PC-3 (cell line): ENCODE measurements at regions not wholly inside any gene's neighbourhood (a gene's known extent, or its start where the extent isn't known, plus 50 kb on each side); places are given as distances from the start of the nearest gene placed in this dataset.

Source experiments
- ATAC-seq: fragments of 200-7000 bp; cut with Tn5 transposase; 2 replicates; pipeline ENCODE4 v1.9.1; 2020; ENCODE audit warnings: mild to moderate bottlenecking, moderate library complexity
- BruUV-seq: library from RNA; stranded (reverse); fragments of 400-500 nt; replicated peaks from 2 replicates; lab custom pipeline; 2021; lab: Mats Ljungman, UMichigan
- CTCF ChIA-PET: fragments of 300-600 bp; sonication (Branson Sonifier 250); formaldehyde crosslinking; loops from one replicate; lab custom pipeline; 2022; ENCODE audit warnings: antibody characterized with exemption; lab: Charles Lee
- POLR2A ChIA-PET: fragments of 300-600 bp; sonication (Branson Sonifier 250); formaldehyde crosslinking; loops from one replicate; lab custom pipeline; 2022; ENCODE audit warnings: antibody characterized with exemption; ENCODE audit not compliant: unreplicated experiment; lab: Charles Lee
- DNase-seq: peaks from one replicate; pipeline ENCODE4 v3.0.0-alpha.2; 2015
- H2AFZ ChIP-seq: fragments of 300-600 bp; sonication (generic); 2 replicates; pipeline ENCODE4 v1.6.0; 2016; ENCODE audit warnings: antibody characterized with exemption, low read length
- H3F3A ChIP-seq: fragments of 300-600 bp; sonication (generic); one replicate; pipeline ENCODE4 v1.6.0; 2017; ENCODE audit warnings: antibody characterized with exemption, low read length, control low read depth, mild to moderate bottlenecking; ENCODE audit not compliant: unreplicated experiment
- H3K27ac ChIP-seq: fragments of 300-600 bp; sonication (generic); 2 replicates; pipeline ENCODE4 v1.5.1; 2016; ENCODE audit warnings: mild to moderate bottlenecking, low read length
- H3K27me3 ChIP-seq: fragments of 300-600 bp; sonication (generic); 2 replicates; pipeline ENCODE4 v1.6.1; 2016; ENCODE audit warnings: low read length, mixed read lengths
- H3K36me3 ChIP-seq: fragments of 300-600 bp; sonication (generic); 2 replicates; pipeline ENCODE4 v1.6.1; 2016; ENCODE audit warnings: low read depth, mixed run types, low read length, mixed read lengths
- H3K4me1 ChIP-seq: fragments of 300-600 bp; sonication (generic); 2 replicates; pipeline ENCODE4 v1.5.1; 2016; ENCODE audit warnings: low read length; ENCODE audit not compliant: insufficient read depth
- H3K4me2 ChIP-seq: fragments of 300-600 bp; sonication (generic); 2 replicates; pipeline ENCODE4 v1.6.0; 2016; ENCODE audit warnings: low read length
- H3K4me3 ChIP-seq: fragments of 300-600 bp; sonication (generic); 2 replicates; pipeline ENCODE4 v1.5.1; 2016; ENCODE audit warnings: mild to moderate bottlenecking, low read length, mixed read lengths
- H3K79me2 ChIP-seq: fragments of 300-600 bp; sonication (generic); 2 replicates; pipeline ENCODE4 v1.6.1; 2017; ENCODE audit warnings: low read length, mixed read lengths
- H3K9ac ChIP-seq: fragments of 300-600 bp; sonication (generic); 2 replicates; pipeline ENCODE4 v1.6.0; 2016; ENCODE audit warnings: mild to moderate bottlenecking, low read length
- H3K9me2 ChIP-seq: fragments of 300-600 bp; sonication (generic); replicated peaks from 2 replicates; pipeline ENCODE4 v1.6.1; 2016; ENCODE audit warnings: mixed run types, low read length, mixed read lengths
- H3K9me3 ChIP-seq: fragments of 300-600 bp; sonication (generic); 2 replicates; pipeline ENCODE4 v1.6.1; 2016; ENCODE audit warnings: low read length, mixed read lengths
- H4K20me1 ChIP-seq: fragments of 300-600 bp; sonication (generic); 2 replicates; pipeline ENCODE4 v1.6.1; 2016; ENCODE audit warnings: low read length, mixed read lengths
- CTCF ChIP-seq: fragments of 300-600 bp; sonication (generic); conservative IDR thresholded peaks from 2 replicates; pipeline ENCODE4 v1.5.1; 2017; ENCODE audit warnings: antibody characterized with exemption, low read depth, mild to moderate bottlenecking, low read length
- EZH2 ChIP-seq: fragments of 300-600 bp; sonication (generic); IDR thresholded peaks from one replicate; pipeline ENCODE4 v1.6.1; 2017; ENCODE audit warnings: antibody characterized with exemption, mild to moderate bottlenecking, low read length; ENCODE audit not compliant: unreplicated experiment
- EZH2phosphoT487 ChIP-seq: fragments of 300-600 bp; sonication (generic); IDR thresholded peaks from 2 replicates; pipeline ENCODE4 v1.6.1; 2018; ENCODE audit warnings: mild to moderate bottlenecking, antibody characterized with exemption, low read length, borderline replicate concordance
- intact Hi-C: fragments of 100-400 bp; cut with micrococcal nuclease; formaldehyde crosslinking; loops from 2 replicates; pipeline ENCODE4 v1.9.0; 2023

GRCh38 chr9:115943431-115944165 is 210.0 kb upstream of the PAPPA start:
- no peak overlapping the region for H2AFZ ChIP-seq
- no peak overlapping the region for H3K9ac ChIP-seq
- no peaks in the 10 kb centered on the region for H3K9me2 ChIP-seq
- H3K4me2 ChIP-seq = no peak overlapping the region
- no TSS peak for BruUV-seq
- ATAC-seq = no peak
- H3K36me3 ChIP-seq = no peaks in the 10 kb centered on the region
- TF ChIP-seq EZH2phosphoT487 = no peak
- TF ChIP-seq CTCF = no peak
- TF ChIP-seq EZH2 = no peak
- no peak overlapping the region for H3K4me3 ChIP-seq
- H3K9me3 ChIP-seq = no peaks in the 10 kb centered on the region
- POLR2A ChIA-PET = no interaction called here
- H3K79me2 ChIP-seq = no peaks in the 10 kb centered on the region
- H4K20me1 ChIP-seq = no peaks in the 10 kb centered on the region
- peaks cover 24% of the 10 kb centered on the region for H3K4me1 ChIP-seq
- H3K27me3 ChIP-seq = no peaks in the 10 kb centered on the region
- no peak overlapping the region for H3K27ac ChIP-seq
- CTCF ChIA-PET = no interaction called here
- intact Hi-C loops = no loop called here
- H3F3A ChIP-seq = no peaks in the 10 kb centered on the region
- no peak for DNase-seq

- TF ChIP-seq EZH2 (no peak), EZH2phosphoT487 (no peak), CTCF (no peak)
- no TSS peak for BruUV-seq
- Histone ChIP-seq H3K9me2 (no peaks in the 10 kb centered on the region), H3F3A (no peaks in the 10 kb centered on the region), H4K20me1 (no peaks in the 10 kb centered on the region), H3K27me3 (no peaks in the 10 kb centered on the region), H3K4me2 (no peak overlapping the region), H3K4me1 (peaks cover 20% of the 10 kb centered on the region), H3K9me3 (no peaks in the 10 kb centered on the region), H3K9ac (no peak overlapping the region), H3K4me3 (no peak overlapping the region), H2AFZ (no peak overlapping the region), H3K27ac (no peak overlapping the region), H3K36me3 (no peaks in the 10 kb centered on the region), H3K79me2 (no peaks in the 10 kb centered on the region)
- DNase-seq = no peak
- intact Hi-C loops = no loop called here
- CTCF ChIA-PET = no interaction called here
- POLR2A ChIA-PET = no interaction called here
- ATAC-seq = no peak
Measured at GRCh38 chr9:115944166-115944948, 209.2 kb upstream of the PAPPA start.

GRCh38 chr9:115945009-115945431 is 208.6 kb upstream of the PAPPA start:
- no peak overlapping the region for H2AFZ ChIP-seq
- no peak for DNase-seq
- no peak overlapping the region for H3K27ac ChIP-seq
- H3K4me3 ChIP-seq = no peak overlapping the region
- H3K36me3 ChIP-seq = no peaks in the 10 kb centered on the region
- TF ChIP-seq EZH2 (no peak), CTCF (no peak), EZH2phosphoT487 (no peak)
- H3K9ac ChIP-seq = no peak overlapping the region
- no peaks in the 10 kb centered on the region for H3K9me3 ChIP-seq
- no peaks in the 10 kb centered on the region for H3K79me2 ChIP-seq
- no TSS peak for BruUV-seq
- no peaks in the 10 kb centered on the region for H4K20me1 ChIP-seq
- CTCF ChIA-PET = no interaction called here
- no peaks in the 10 kb centered on the region for H3K27me3 ChIP-seq
- no peak overlapping the region for H3K4me2 ChIP-seq
- no peaks in the 10 kb centered on the region for H3K9me2 ChIP-seq
- intact Hi-C loops = no loop called here
- no peaks in the 10 kb centered on the region for H3F3A ChIP-seq
- H3K4me1 ChIP-seq = peaks cover 13% of the 10 kb centered on the region
- ATAC-seq = no peak
- POLR2A ChIA-PET = no interaction called here
